Vagina (tissue), 2 donors: ENCODE measurements at regions not wholly inside any gene's neighbourhood (a gene's known extent, or its start where the extent isn't known, plus 50 kb on each side); places are given as distances from the start of the nearest gene placed in this dataset.

Experiments
- CTCF ChIP-seq, 3 experiments: fragments of 450-650 bp in 2 of 3; fragments of 200-600 bp in 1 of 3; sonication (generic) in 1 of 3; IDR thresholded peaks; one replicate each; pipeline ENCODE4 v1.5.1; 2017 to 2019; ENCODE audit warnings: antibody characterized with exemption in 3 of 3, mild to moderate bottlenecking in 2 of 3, moderate library complexity in 2 of 3
- POLR2A ChIP-seq, 2 donors: fragments of 450-650 bp; IDR thresholded peaks; one replicate each; pipeline ENCODE4 v1.6.1; 2017; ENCODE audit warnings: antibody characterized with exemption in 2 of 2, mild to moderate bottlenecking in 2 of 2, moderate library complexity in 2 of 2

- TF ChIP-seq POLR2A (IDR thresholded peaks at IDR 0.05) = no peak
- TF ChIP-seq CTCF (IDR thresholded peaks at IDR 0.05) = no peak
These were observed 523.1 kb downstream of the SOX5 start for GRCh38 chr12:23426328-23426727.
